Type B pancreatic cell (in vitro differentiated cells): ENCODE measurements at regions not wholly inside any gene's neighbourhood (a gene's known extent, or its start where the extent isn't known, plus 50 kb on each side); places are given as distances from the start of the nearest gene placed in this dataset.

Experiments
- DNase-seq: peaks from one replicate; pipeline ENCODE4 v3.0.0; 2021; ENCODE audit warnings: mixed read lengths; ENCODE audit not compliant: unreplicated experiment; ENCODE audit errors: extremely low spot score
- H3K27ac Mint-ChIP-seq: 2 replicates; pipeline ENCODE4 v1.8.0; 2021; ENCODE audit warnings: mild to moderate bottlenecking, mixed read lengths
- H3K27me3 Mint-ChIP-seq: 2 replicates; pipeline ENCODE4 v1.8.0; 2021; ENCODE audit warnings: mixed read lengths
- H3K36me3 Mint-ChIP-seq: 2 replicates; pipeline ENCODE4 v1.8.0; 2021; ENCODE audit warnings: mixed read lengths
- H3K4me1 Mint-ChIP-seq: one replicate; pipeline ENCODE4 v1.8.0; 2021; ENCODE audit warnings: mixed read lengths; ENCODE audit not compliant: unreplicated experiment
- H3K4me3 Mint-ChIP-seq: 2 replicates; pipeline ENCODE4 v1.8.0; 2021; ENCODE audit warnings: mild to moderate bottlenecking, mixed read lengths
- H3K9me3 Mint-ChIP-seq: 2 replicates; pipeline ENCODE4 v1.8.0; 2021; ENCODE audit warnings: mixed read lengths
- TF ChIP-seq, protein P1 (sequence below): fragments of 200-600 bp; sonication (generic); conservative IDR thresholded peaks from 2 replicates; pipeline ENCODE4 v1.5.0; 2021; ENCODE audit warnings: antibody characterized with exemption, mild to moderate bottlenecking

DNA sequence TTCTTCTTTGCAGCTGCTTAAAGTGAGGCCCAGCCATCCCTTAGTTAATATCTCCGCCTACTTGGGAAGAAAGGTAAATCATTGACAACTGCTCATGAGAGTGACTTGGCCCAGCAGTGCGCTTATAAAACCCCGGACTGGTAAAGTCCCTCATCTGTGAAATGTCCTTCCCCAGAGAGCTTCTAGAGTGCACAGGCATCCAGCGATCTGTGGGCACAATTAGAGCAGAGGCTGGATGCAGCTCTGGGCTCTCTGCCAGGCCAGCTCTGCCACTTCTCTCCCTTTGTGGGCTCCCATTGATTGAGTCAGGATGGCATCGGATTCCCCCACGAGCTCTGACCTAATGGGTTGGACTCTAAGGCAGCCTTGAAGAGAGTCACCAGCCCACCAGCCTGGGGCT, 219.0 kb upstream of the LINGO1 start:
- no peaks in the 10 kb centered on the region for H3K27me3 Mint-ChIP-seq
- DNase-seq = no peak
- H3K36me3 Mint-ChIP-seq = no peaks in the 10 kb centered on the region
- H3K4me1 Mint-ChIP-seq = peaks cover 16% of the 10 kb centered on the region
- TF ChIP-seq, protein P1, sequence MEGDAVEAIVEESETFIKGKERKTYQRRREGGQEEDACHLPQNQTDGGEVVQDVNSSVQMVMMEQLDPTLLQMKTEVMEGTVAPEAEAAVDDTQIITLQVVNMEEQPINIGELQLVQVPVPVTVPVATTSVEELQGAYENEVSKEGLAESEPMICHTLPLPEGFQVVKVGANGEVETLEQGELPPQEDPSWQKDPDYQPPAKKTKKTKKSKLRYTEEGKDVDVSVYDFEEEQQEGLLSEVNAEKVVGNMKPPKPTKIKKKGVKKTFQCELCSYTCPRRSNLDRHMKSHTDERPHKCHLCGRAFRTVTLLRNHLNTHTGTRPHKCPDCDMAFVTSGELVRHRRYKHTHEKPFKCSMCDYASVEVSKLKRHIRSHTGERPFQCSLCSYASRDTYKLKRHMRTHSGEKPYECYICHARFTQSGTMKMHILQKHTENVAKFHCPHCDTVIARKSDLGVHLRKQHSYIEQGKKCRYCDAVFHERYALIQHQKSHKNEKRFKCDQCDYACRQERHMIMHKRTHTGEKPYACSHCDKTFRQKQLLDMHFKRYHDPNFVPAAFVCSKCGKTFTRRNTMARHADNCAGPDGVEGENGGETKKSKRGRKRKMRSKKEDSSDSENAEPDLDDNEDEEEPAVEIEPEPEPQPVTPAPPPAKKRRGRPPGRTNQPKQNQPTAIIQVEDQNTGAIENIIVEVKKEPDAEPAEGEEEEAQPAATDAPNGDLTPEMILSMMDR = no peak
- no peak overlapping the region for H3K27ac Mint-ChIP-seq
- H3K4me3 Mint-ChIP-seq = no peak overlapping the region
- H3K9me3 Mint-ChIP-seq = no peaks in the 10 kb centered on the region

DNA sequence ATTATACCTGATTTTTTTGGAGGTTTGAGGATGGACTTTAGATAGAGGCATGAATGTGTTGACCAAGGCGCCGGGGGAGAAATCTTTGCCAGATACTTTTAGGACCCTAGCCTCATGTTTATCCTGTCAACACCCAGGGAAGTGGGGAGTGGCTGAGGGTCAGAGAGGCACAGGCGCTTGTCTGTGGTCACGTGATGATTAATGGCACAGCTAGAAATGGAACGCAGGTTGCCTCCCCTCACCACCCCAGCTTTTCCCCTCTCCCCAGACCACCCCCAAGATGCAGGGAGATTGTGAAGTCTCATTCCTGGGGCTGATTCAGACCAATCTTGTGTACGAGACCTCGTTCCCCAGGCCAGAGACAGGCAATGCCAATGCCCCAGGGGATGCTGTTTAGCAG, 218.4 kb upstream of the LINGO1 start:
- no peak for DNase-seq
- no peaks in the 10 kb centered on the region for H3K36me3 Mint-ChIP-seq
- TF ChIP-seq, protein P1 = no peak
- no peak overlapping the region for H3K4me3 Mint-ChIP-seq
- peaks cover 16% of the 10 kb centered on the region for H3K4me1 Mint-ChIP-seq
- H3K27ac Mint-ChIP-seq = no peak overlapping the region
- H3K9me3 Mint-ChIP-seq = no peaks in the 10 kb centered on the region
- H3K27me3 Mint-ChIP-seq = no peaks in the 10 kb centered on the region

DNA sequence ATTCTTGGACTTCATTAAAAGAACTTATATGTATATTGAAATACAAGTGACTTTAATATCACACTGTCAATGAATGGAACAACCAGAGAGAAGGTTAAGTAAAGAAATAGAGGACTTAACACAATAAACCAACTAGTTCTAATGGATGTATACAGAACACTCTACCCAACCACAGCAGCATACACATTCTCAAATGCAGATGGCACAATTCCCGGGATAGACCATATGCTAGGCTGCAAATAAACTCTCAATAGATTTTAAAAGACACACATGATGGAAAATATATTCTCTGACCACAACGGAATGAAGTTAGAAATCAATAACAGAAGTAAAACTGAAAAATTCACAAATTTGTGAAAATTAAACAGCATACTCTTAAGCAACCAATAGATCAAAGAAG, 214.3 kb upstream of the LINGO1 start:
- DNase-seq = no peak
- Mint-ChIP-seq H3K27me3 (peaks cover 2% of the 10 kb centered on the region), H3K4me3 (no peak overlapping the region), H3K9me3 (no peaks in the 10 kb centered on the region), H3K4me1 (peaks cover 8% of the 10 kb centered on the region), H3K36me3 (no peaks in the 10 kb centered on the region), H3K27ac (no peak overlapping the region)
- TF ChIP-seq, protein P1 = no peak

DNA sequence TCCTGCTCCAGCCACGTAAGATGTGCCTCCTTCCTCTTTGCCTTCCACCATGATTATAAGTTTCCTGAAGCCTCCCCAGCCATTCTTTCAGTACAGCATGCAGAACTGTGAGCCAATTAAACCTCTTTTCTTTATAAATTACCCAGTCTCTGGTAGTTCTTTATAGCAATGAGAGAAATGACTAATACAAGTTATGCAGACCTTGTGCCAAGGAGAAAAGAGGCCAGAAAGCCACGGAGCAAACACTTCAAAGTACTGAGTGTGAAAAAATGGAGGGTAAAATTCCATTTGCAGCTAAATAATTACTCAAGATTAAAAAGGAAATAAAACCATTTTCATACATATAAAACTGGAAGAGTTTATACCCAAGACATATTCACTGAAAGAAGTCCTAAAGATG, 213.6 kb upstream of the LINGO1 start:
- H3K27me3 Mint-ChIP-seq = peaks cover 2% of the 10 kb centered on the region
- H3K4me3 Mint-ChIP-seq = no peak overlapping the region
- DNase-seq = no peak
- no peak overlapping the region for H3K27ac Mint-ChIP-seq
- H3K36me3 Mint-ChIP-seq = no peaks in the 10 kb centered on the region
- H3K9me3 Mint-ChIP-seq = no peaks in the 10 kb centered on the region
- H3K4me1 Mint-ChIP-seq = peaks cover 2% of the 10 kb centered on the region
- TF ChIP-seq, protein P1 = no peak

DNA sequence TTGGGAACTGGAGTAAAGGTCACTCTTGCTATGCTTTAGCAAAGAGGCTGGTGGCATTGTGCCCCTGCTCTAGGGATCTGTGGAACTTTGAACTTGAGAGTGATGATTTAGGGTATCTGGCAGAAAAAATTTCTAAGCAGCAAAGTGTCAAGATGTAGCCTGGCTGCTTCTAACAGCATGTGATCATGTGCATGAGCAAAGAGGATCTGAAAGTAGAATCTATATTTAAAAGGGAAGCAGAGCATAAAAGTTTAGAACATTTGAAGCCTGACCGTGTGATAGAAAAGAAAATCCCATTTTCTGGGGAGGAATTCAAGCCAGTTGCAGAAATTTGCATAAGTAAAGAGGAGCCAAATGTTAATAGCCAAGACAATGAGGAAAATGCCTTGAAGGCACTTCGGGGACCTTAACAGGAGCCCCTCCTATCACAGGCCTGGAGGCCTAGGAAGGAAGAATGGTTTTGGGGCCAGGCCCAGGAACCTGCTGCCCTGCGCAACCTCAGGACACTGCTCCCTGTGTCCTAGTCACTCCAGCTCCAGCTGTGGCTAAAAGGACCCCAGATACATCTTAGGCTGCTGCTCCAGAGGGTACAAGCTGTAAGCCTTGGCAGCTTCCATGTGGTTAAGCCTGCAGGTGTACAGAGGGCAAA, 212.2 kb upstream of the LINGO1 start:
- no peak for DNase-seq

More for the DNA sequence above, 212.2 kb upstream of the LINGO1 start:
- Mint-ChIP-seq H3K9me3 (no peaks in the 10 kb centered on the region), H3K4me3 (no peak overlapping the region), H3K27me3 (peaks cover 9% of the 10 kb centered on the region), H3K36me3 (no peaks in the 10 kb centered on the region), H3K27ac (no peak overlapping the region), H3K4me1 (peaks cover 8% of the 10 kb centered on the region)
- TF ChIP-seq, protein P1 = no peak
